ENCODE measurements at regions not wholly inside any gene's neighbourhood (a gene's known extent, or its start where the extent isn't known, plus 50 kb on each side); places are given as distances from the start of the nearest gene placed in this dataset.

GRCh38 chr11:25408146-25408545 is 911.3 kb downstream of the LUZP2 start:
- no peak for TF ChIP-seq CTCF (IDR thresholded peaks at IDR 0.05; ENCODE audit: low read depth, low read length)
- TF ChIP-seq EZH2phosphoT487 (IDR thresholded peaks at IDR 0.05; ENCODE audit: low read depth) = no peak
